ENCODE measurements at regions not wholly inside any gene's neighbourhood (a gene's known extent, or its start where the extent isn't known, plus 50 kb on each side); places are given as distances from the start of the nearest gene placed in this dataset.

DNA sequence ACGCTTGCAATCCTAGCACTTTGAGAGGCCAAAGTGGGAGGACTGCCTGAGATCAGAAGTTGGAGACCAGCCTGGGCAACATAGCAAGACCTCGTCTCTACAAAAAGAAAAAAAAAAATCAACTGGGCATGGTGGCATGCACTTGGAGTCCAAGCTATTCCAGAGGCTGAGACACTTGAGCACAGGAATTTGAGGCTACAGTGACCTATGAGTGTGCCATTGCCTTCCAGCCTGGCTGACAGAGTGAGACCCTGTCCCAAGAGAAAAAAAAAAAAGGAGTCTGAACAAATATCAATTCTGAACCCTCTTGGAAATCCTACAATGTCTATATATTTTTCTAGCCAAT is 126.8 kb upstream of the NRP1 start:
- intact Hi-C loops (cut with DNase I; ENCODE audit: low total_unique reads): no loop called here
- WGBS, 2 donors: 56 to 69% methylated on average over 2 of the region's 2 CpGs
- DNase-seq (ENCODE audit: low spot score in 2 of 2): no peak

DNA sequence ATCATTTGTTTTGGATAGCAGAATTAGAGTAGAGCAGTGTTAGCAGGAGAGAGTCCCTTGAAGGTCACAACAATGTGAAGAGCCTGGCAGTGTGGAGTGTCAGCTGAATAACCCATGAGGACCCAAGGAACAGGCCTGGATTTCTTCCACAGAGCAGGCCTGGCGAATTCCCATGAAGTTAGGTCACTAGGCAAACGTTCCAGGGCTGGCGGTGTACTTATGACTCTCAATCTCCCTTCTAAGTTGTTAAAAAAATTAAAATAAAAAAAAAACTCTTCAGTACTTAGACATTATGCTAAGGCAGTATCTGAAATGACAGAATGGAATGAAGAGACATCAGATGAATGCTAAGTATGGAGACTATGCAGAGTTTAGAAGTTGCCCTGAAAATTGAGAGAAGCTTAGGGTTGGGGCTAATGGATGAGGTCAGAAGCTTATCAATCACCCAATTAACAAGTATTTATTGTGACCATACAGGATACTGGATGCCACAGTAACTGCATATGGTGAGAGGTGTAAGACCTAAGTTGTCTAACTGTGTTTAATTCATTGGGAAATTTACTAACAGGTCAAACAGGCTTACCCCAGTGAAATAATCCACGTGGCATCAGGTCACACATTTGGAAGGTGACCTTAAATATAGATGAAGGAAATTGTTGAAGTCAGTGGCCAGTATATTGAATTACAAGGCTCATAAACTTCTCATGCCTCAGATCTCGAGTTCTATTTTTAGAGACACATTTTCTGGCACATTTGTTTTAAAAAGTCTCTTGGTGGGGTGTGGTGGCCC is 126.2 kb upstream of the NRP1 start:
- DNase-seq (ENCODE audit: low spot score in 2 of 2): peak in 1 of 2 donors; percentile 59
- WGBS, 2 donors: 50 to 51% methylated on average over 5 of the region's 5 CpGs
- TF ChIP-seq, protein P1, sequence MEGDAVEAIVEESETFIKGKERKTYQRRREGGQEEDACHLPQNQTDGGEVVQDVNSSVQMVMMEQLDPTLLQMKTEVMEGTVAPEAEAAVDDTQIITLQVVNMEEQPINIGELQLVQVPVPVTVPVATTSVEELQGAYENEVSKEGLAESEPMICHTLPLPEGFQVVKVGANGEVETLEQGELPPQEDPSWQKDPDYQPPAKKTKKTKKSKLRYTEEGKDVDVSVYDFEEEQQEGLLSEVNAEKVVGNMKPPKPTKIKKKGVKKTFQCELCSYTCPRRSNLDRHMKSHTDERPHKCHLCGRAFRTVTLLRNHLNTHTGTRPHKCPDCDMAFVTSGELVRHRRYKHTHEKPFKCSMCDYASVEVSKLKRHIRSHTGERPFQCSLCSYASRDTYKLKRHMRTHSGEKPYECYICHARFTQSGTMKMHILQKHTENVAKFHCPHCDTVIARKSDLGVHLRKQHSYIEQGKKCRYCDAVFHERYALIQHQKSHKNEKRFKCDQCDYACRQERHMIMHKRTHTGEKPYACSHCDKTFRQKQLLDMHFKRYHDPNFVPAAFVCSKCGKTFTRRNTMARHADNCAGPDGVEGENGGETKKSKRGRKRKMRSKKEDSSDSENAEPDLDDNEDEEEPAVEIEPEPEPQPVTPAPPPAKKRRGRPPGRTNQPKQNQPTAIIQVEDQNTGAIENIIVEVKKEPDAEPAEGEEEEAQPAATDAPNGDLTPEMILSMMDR (IDR thresholded peaks at IDR 0.05): no peak
- H3K4me3 ChIP-seq (ENCODE audit: low read depth, poor library complexity, severe bottlenecking): no peak overlapping the region
- intact Hi-C loops (cut with DNase I; ENCODE audit: low total_unique reads): no loop called here

More for the DNA sequence above, 126.8 kb upstream of the NRP1 start:
- no peak overlapping the region for H3K4me3 ChIP-seq (ENCODE audit: low read depth, poor library complexity, severe bottlenecking)
- TF ChIP-seq POLR2A (IDR thresholded peaks at IDR 0.05): no peak
- TF ChIP-seq, protein P1 (IDR thresholded peaks at IDR 0.05): no peak

DNA sequence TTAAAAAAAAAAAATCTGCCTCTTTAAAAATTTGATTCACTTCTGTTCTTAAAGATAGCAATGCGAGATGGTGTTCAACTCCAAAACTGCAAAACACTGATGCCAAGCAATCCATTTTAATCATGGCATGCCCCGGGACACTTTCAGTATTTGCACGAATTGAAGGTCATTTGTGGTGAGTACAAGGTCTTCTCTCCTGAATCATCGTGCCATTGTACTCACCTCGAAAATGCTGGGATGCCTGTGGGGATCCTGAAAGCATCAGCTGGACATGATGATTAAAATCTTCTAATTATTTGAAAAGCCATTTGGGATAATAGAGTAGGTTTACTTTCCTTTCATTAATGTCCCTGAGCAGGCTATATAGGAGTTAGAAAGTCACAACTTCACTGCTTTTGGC is 125.1 kb upstream of the NRP1 start:
- WGBS, 2 donors: 50 to 69% methylated on average over 5 of the region's 5 CpGs
- DNase-seq (ENCODE audit: low spot score in 2 of 2): no peak
- no peak overlapping the region for H3K4me3 ChIP-seq (ENCODE audit: low read depth, poor library complexity, severe bottlenecking)
- TF ChIP-seq, protein P1 (IDR thresholded peaks at IDR 0.05): no peak
- TF ChIP-seq POLR2A (IDR thresholded peaks at IDR 0.05): no peak
- intact Hi-C loops (cut with DNase I; ENCODE audit: low total_unique reads): no loop called here

DNA sequence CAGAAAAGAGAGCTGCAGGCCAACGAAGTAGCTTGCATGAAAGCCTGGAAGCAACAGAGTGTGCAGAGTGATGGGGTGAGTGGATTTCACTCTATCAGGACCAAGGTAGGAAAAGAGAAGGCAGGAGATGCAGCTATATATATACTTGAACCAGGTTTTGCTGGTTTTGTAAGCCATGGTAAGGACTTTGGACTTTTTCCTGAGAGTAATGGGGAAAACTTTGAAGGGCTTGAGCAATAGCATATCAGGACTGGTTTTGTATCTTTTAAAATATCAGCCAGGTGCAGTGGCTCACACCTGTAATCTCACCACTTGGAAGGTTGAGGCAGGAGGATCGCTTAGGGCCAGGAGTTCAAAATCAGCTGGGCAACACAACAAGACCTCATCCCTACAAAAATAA is 120.6 kb upstream of the NRP1 start:
- no peak overlapping the region for H3K4me3 ChIP-seq (ENCODE audit: low read depth, poor library complexity, severe bottlenecking)
- DNase-seq (ENCODE audit: low spot score in 2 of 2): no peak
- 75 to 82% methylated on average over 2 of the region's 2 CpGs for WGBS, 2 donors
- TF ChIP-seq, protein P1 (IDR thresholded peaks at IDR 0.05): no peak
- no peak for TF ChIP-seq POLR2A (IDR thresholded peaks at IDR 0.05)
- intact Hi-C loops (cut with DNase I; ENCODE audit: low total_unique reads): no loop called here

DNA sequence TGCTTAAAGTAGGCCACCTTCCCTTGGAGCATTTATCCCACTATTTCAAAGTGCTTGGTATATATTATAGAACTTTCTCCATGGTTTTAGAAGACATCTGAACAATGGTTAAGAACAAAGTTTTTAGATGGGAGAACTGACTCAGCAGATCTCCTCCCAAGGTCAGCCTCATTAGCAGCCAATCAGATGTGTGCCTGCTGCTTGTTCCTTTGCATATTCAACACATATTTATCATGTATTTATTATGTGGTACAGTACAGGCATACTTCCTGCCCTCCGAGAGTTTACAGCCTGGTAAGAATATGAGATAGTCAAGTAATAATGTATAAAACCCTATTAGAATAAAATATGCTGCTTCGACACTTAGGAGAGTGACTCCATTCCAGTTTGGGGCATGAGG is 120.1 kb upstream of the NRP1 start:
- WGBS, 2 donors: 95 to 97% methylated on average over 2 of the region's 2 CpGs
- H3K4me3 ChIP-seq (ENCODE audit: low read depth, poor library complexity, severe bottlenecking): no peak overlapping the region
- no peak for DNase-seq (ENCODE audit: low spot score in 2 of 2)
- intact Hi-C loops (cut with DNase I; ENCODE audit: low total_unique reads): no loop called here
- no peak for TF ChIP-seq POLR2A (IDR thresholded peaks at IDR 0.05)
- TF ChIP-seq, protein P1 (IDR thresholded peaks at IDR 0.05): no peak
